Transverse colon (tissue), 4 donors: ENCODE measurements at regions not wholly inside any gene's neighbourhood (a gene's known extent, or its start where the extent isn't known, plus 50 kb on each side); places are given as distances from the start of the nearest gene placed in this dataset.

Experiments
- EP300 ChIP-seq: sonication (generic); formaldehyde crosslinking; IDR thresholded peaks from one replicate; pipeline ENCODE4 v1.6.1; 2017; ENCODE audit warnings: antibody characterized with exemption, low read depth
- POLR2A ChIP-seq: fragments of 450-650 bp; IDR thresholded peaks from one replicate; pipeline ENCODE4 v1.6.1; 2016; ENCODE audit warnings: antibody characterized with exemption, mild to moderate bottlenecking, moderate library complexity
- POLR2AphosphoS5 ChIP-seq, 3 donors: sonication (generic); formaldehyde crosslinking; IDR thresholded peaks; one replicate each; pipeline ENCODE4 v1.6.1; 2016; ENCODE audit warnings: antibody characterized with exemption in 3 of 3
- TF ChIP-seq, protein P1 (sequence below), 5 experiments: fragments of 200-600 bp in 3 of 5; fragments of 450-650 bp in 2 of 5; sonication (generic) in 3 of 5; IDR thresholded peaks; 1 replicate in 2 of 5; 2 replicates in 3 of 5; pipeline ENCODE4 v1.5.1; 2016 to 2017; ENCODE audit warnings: antibody characterized with exemption in 5 of 5, inconsistent platforms in 3 of 5, mild to moderate bottlenecking in 2 of 5, moderate library complexity in 1 of 5

DNA sequence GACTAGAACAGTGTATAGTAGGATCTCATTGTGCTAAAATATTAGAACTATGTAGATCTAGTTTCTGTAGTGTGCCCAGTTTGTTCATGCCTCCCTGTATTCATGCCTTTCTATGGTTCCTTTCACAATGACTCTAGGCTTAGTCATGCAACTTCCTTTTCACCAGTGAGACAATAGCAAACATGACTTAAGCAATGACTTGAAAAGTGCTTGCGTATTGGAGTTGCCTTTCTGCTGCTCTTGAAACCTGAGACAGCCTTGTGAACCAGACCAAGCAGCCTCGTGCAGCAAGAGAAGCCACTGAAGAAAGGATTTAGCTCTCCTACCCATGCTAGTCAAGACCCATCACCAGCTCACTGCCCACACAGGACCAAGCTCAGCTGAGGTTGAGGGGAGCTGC is 294.5 kb upstream of the TAS2R1 start:
- TF ChIP-seq, protein P1, sequence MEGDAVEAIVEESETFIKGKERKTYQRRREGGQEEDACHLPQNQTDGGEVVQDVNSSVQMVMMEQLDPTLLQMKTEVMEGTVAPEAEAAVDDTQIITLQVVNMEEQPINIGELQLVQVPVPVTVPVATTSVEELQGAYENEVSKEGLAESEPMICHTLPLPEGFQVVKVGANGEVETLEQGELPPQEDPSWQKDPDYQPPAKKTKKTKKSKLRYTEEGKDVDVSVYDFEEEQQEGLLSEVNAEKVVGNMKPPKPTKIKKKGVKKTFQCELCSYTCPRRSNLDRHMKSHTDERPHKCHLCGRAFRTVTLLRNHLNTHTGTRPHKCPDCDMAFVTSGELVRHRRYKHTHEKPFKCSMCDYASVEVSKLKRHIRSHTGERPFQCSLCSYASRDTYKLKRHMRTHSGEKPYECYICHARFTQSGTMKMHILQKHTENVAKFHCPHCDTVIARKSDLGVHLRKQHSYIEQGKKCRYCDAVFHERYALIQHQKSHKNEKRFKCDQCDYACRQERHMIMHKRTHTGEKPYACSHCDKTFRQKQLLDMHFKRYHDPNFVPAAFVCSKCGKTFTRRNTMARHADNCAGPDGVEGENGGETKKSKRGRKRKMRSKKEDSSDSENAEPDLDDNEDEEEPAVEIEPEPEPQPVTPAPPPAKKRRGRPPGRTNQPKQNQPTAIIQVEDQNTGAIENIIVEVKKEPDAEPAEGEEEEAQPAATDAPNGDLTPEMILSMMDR (IDR thresholded peaks at IDR 0.05) = no peak
- no peak for TF ChIP-seq POLR2A
- TF ChIP-seq POLR2AphosphoS5 (IDR thresholded peaks at IDR 0.05) = no peak
- TF ChIP-seq EP300 = no peak
